ENCODE measurements at regions not wholly inside any gene's neighbourhood (a gene's known extent, or its start where the extent isn't known, plus 50 kb on each side); places are given as distances from the start of the nearest gene placed in this dataset.

GRCh38 chr9:7854763-7855162 is 55.2 kb upstream of the DMAC1 start:
- Histone ChIP-seq H3K27ac (no peak overlapping the region), H3K9me3 (no peaks in the 10 kb centered on the region), H3K4me1 (no peaks in the 10 kb centered on the region), H3K4me3 (no peak overlapping the region), H3K27me3 (no peaks in the 10 kb centered on the region), H3K36me3 (no peaks in the 10 kb centered on the region)
- no peak for TF ChIP-seq CTCF (IDR thresholded peaks at IDR 0.05)
- no peak for TF ChIP-seq POLR2A (IDR thresholded peaks at IDR 0.05)
- 71% methylated on average over 4 of the region's 4 CpGs for WGBS, 2 donors
- intact Hi-C loops (cut with DNase I) = no loop called here
- DNase-seq = no peak
